ENCODE measurements at regions not wholly inside any gene's neighbourhood (a gene's known extent, or its start where the extent isn't known, plus 50 kb on each side); places are given as distances from the start of the nearest gene placed in this dataset.

- TF ChIP-seq ESRRG (CRISPR knock-in tag; IDR thresholded peaks at IDR 0.05) (no peak), BACH2 (CRISPR knock-in tag; IDR thresholded peaks at IDR 0.05; ENCODE audit: borderline replicate concordance) (no peak), ZFP30 (CRISPR knock-in tag; IDR thresholded peaks at IDR 0.05) (no peak), CREB5 (CRISPR knock-in tag; IDR thresholded peaks at IDR 0.05; ENCODE audit: low read depth) (no peak), CSDC2 (CRISPR knock-in tag; IDR thresholded peaks at IDR 0.05) (no peak), ZNF70 (CRISPR knock-in tag; IDR thresholded peaks at IDR 0.05) (no peak), OSR1 (CRISPR knock-in tag; IDR thresholded peaks at IDR 0.05) (no peak), TCF4 (CRISPR knock-in tag; IDR thresholded peaks at IDR 0.05; ENCODE audit: borderline replicate concordance) (no peak), SNAI2 (CRISPR knock-in tag; IDR thresholded peaks at IDR 0.05) (no peak)
- TF ChIP-seq, protein P1, sequence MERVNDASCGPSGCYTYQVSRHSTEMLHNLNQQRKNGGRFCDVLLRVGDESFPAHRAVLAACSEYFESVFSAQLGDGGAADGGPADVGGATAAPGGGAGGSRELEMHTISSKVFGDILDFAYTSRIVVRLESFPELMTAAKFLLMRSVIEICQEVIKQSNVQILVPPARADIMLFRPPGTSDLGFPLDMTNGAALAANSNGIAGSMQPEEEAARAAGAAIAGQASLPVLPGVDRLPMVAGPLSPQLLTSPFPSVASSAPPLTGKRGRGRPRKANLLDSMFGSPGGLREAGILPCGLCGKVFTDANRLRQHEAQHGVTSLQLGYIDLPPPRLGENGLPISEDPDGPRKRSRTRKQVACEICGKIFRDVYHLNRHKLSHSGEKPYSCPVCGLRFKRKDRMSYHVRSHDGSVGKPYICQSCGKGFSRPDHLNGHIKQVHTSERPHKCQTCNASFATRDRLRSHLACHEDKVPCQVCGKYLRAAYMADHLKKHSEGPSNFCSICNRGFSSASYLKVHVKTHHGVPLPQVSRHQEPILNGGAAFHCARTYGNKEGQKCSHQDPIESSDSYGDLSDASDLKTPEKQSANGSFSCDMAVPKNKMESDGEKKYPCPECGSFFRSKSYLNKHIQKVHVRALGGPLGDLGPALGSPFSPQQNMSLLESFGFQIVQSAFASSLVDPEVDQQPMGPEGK (CRISPR knock-in tag; IDR thresholded peaks at IDR 0.05; ENCODE audit: borderline replicate concordance), result no peak
Measured at GRCh38 chr18:2172881-2173280, 398.4 kb downstream of the METTL4 start.

Measured in SK-N-SH treated with all-trans-retinoic acid at 6 μM for 48 hours (cell line).